Hepatocyte (in vitro differentiated cells): ENCODE measurements at regions not wholly inside any gene's neighbourhood (a gene's known extent, or its start where the extent isn't known, plus 50 kb on each side); places are given as distances from the start of the nearest gene placed in this dataset.

Experiments used
- DNase-seq: peaks from one replicate; pipeline ENCODE4 v3.0.0-alpha.2; 2016; ENCODE audit warnings: low spot score
- H2AFZ ChIP-seq: fragments of 200-600 bp; sonication (generic); 2 replicates; pipeline ENCODE4 v1.6.0; 2016; ENCODE audit warnings: antibody characterized with exemption, mild to moderate bottlenecking
- H3K27ac ChIP-seq: fragments of 200-600 bp; sonication (generic); 2 replicates; pipeline ENCODE4 v1.5.1; 2016; ENCODE audit warnings: mild to moderate bottlenecking
- H3K27me3 ChIP-seq: fragments of 200-600 bp; sonication (generic); 2 replicates; pipeline ENCODE4 v1.6.1; 2016
- H3K36me3 ChIP-seq: fragments of 200-600 bp; sonication (generic); replicated peaks from 2 replicates; pipeline ENCODE4 v1.5.1; 2016; ENCODE audit warnings: low read depth; ENCODE audit not compliant: insufficient read depth
- H3K4me1 ChIP-seq: fragments of 200-600 bp; sonication (generic); 2 replicates; pipeline ENCODE4 v1.5.1; 2016; ENCODE audit warnings: mild to moderate bottlenecking, moderate library complexity; ENCODE audit not compliant: insufficient read depth
- H3K4me2 ChIP-seq: fragments of 200-600 bp; sonication (generic); 2 replicates; pipeline ENCODE4 v1.6.0; 2016
- H3K4me3 ChIP-seq: fragments of 200-600 bp; sonication (generic); 2 replicates; pipeline ENCODE4 v1.5.1; 2016; ENCODE audit warnings: mild to moderate bottlenecking
- H3K79me2 ChIP-seq: fragments of 200-600 bp; sonication (generic); 2 replicates; pipeline ENCODE4 v1.6.0; 2017; ENCODE audit warnings: mild to moderate bottlenecking
- H3K9me2 ChIP-seq: fragments of 200-600 bp; sonication (generic); replicated peaks from 2 replicates; pipeline ENCODE4 v1.6.0; 2017; ENCODE audit warnings: mild to moderate bottlenecking; ENCODE audit not compliant: insufficient read depth
- H3K9me3 ChIP-seq: fragments of 200-600 bp; sonication (generic); 2 replicates; pipeline ENCODE4 v1.5.1; 2016; ENCODE audit warnings: low read depth, mild to moderate bottlenecking
- H4K20me1 ChIP-seq: fragments of 200-600 bp; sonication (generic); 2 replicates; pipeline ENCODE4 v1.6.0; 2016; ENCODE audit warnings: mild to moderate bottlenecking; ENCODE audit not compliant: insufficient read depth, poor library complexity, severe bottlenecking
- CTCF ChIP-seq: fragments of 200-600 bp; sonication (generic); IDR thresholded peaks from 2 replicates; pipeline ENCODE4 v1.5.1; 2016; ENCODE audit warnings: antibody characterized with exemption, mild to moderate bottlenecking; ENCODE audit not compliant: poor library complexity
- EZH2 ChIP-seq: fragments of 200-600 bp; sonication (generic); IDR thresholded peaks from 2 replicates; pipeline ENCODE4 v1.6.1; 2016; ENCODE audit warnings: antibody characterized with exemption, mild to moderate bottlenecking, borderline replicate concordance
- EZH2phosphoT487 ChIP-seq: fragments of 200-600 bp; sonication (generic); IDR thresholded peaks from one replicate; pipeline ENCODE4 v1.6.1; 2018; ENCODE audit warnings: antibody characterized with exemption, mild to moderate bottlenecking, low read depth, moderate library complexity; ENCODE audit not compliant: unreplicated experiment, severe bottlenecking
- WGBS: methylation state at CpG from one replicate; pipeline ENCODE4 v1.1.6; 2016; ENCODE audit warnings: low lambda C conversion rate; ENCODE audit errors: missing lambda C conversion rate; 5-methylcytosine and 5-hydroxymethylcytosine counted together

- H3K4me2 ChIP-seq: no peak overlapping the region
- H3K9me3 ChIP-seq: no peaks in the 10 kb centered on the region
- H3K27ac ChIP-seq: no peak overlapping the region
- WGBS: 48% methylated on average over 1 of the region's 1 CpG
- no peaks in the 10 kb centered on the region for H3K36me3 ChIP-seq
- TF ChIP-seq EZH2phosphoT487: no peak
- TF ChIP-seq CTCF: no peak
- no peak for TF ChIP-seq EZH2
- no peak for DNase-seq
- H3K79me2 ChIP-seq: no peaks in the 10 kb centered on the region
- no peaks in the 10 kb centered on the region for H3K9me2 ChIP-seq
- no peaks in the 10 kb centered on the region for H3K4me1 ChIP-seq
- H2AFZ ChIP-seq: no peak overlapping the region
- no peaks in the 10 kb centered on the region for H3K27me3 ChIP-seq
- H3K4me3 ChIP-seq: no peak overlapping the region
- no peaks in the 10 kb centered on the region for H4K20me1 ChIP-seq
Observed at GRCh38 chr3:26381411-26381810, 241.2 kb upstream of the LRRC3B start.

GRCh38 chr3:26406636-26407035 lies 215.9 kb upstream of the LRRC3B start:
- 83% methylated on average over 2 of the region's 2 CpGs for WGBS
- H3K27me3 ChIP-seq: no peaks in the 10 kb centered on the region
- H4K20me1 ChIP-seq: no peaks in the 10 kb centered on the region
- no peak overlapping the region for H2AFZ ChIP-seq
- no peaks in the 10 kb centered on the region for H3K9me3 ChIP-seq
- H3K79me2 ChIP-seq: no peaks in the 10 kb centered on the region
- H3K9me2 ChIP-seq: no peaks in the 10 kb centered on the region
- H3K27ac ChIP-seq: no peak overlapping the region
- H3K36me3 ChIP-seq: no peaks in the 10 kb centered on the region
- no peak for DNase-seq
- H3K4me2 ChIP-seq: no peak overlapping the region
- no peaks in the 10 kb centered on the region for H3K4me1 ChIP-seq
- no peak for TF ChIP-seq EZH2phosphoT487
- TF ChIP-seq CTCF: no peak
- no peak for TF ChIP-seq EZH2
- H3K4me3 ChIP-seq: no peak overlapping the region

- H3K9me3 ChIP-seq: no peaks in the 10 kb centered on the region
- H3K27me3 ChIP-seq: no peaks in the 10 kb centered on the region
- H2AFZ ChIP-seq: no peak overlapping the region
- no peak overlapping the region for H3K4me2 ChIP-seq
- no peaks in the 10 kb centered on the region for H3K79me2 ChIP-seq
- no peaks in the 10 kb centered on the region for H3K4me1 ChIP-seq
- TF ChIP-seq EZH2phosphoT487: no peak
- no peak for TF ChIP-seq EZH2
- no peak for TF ChIP-seq CTCF
- no peaks in the 10 kb centered on the region for H3K36me3 ChIP-seq
- DNase-seq: no peak
- no peak overlapping the region for H3K4me3 ChIP-seq
- no peak overlapping the region for H3K27ac ChIP-seq
- H3K9me2 ChIP-seq: no peaks in the 10 kb centered on the region
- no peaks in the 10 kb centered on the region for H4K20me1 ChIP-seq
Observed at GRCh38 chr3:26418553-26418952, 204.0 kb upstream of the LRRC3B start.

- no peaks in the 10 kb centered on the region for H3K9me2 ChIP-seq
- H3K79me2 ChIP-seq: no peaks in the 10 kb centered on the region
- no peak overlapping the region for H3K27ac ChIP-seq
- H3K27me3 ChIP-seq: no peaks in the 10 kb centered on the region
- H3K4me2 ChIP-seq: no peak overlapping the region
- no peaks in the 10 kb centered on the region for H4K20me1 ChIP-seq
- no peak for TF ChIP-seq EZH2phosphoT487
- TF ChIP-seq EZH2: no peak
- TF ChIP-seq CTCF: no peak
- H3K4me1 ChIP-seq: no peaks in the 10 kb centered on the region
- 94% methylated on average over 2 of the region's 2 CpGs for WGBS
- no peak overlapping the region for H3K4me3 ChIP-seq
- H3K36me3 ChIP-seq: no peaks in the 10 kb centered on the region
- no peak overlapping the region for H2AFZ ChIP-seq
- no peaks in the 10 kb centered on the region for H3K9me3 ChIP-seq
- DNase-seq: no peak
Observed at GRCh38 chr3:26422415-26422814, 200.2 kb upstream of the LRRC3B start.
